GM20431 (cell line): ENCODE measurements at regions not wholly inside any gene's neighbourhood (a gene's known extent, or its start where the extent isn't known, plus 50 kb on each side); places are given as distances from the start of the nearest gene placed in this dataset.

Source experiments
- in situ Hi-C: fragments of 300-500 bp; cut with MseI, MboI; formaldehyde crosslinking; loops from one replicate; pipeline ENCODE4 v1.15.0; 2020; ENCODE audit warnings: low sequenced_read_pairs; ENCODE audit not compliant: unreplicated experiment

- in situ Hi-C loops: no loop called here
Observed at GRCh38 chr1:95409901-95410300, 175.9 kb downstream of the RWDD3 start.

- in situ Hi-C loops: no loop called here
Observed at GRCh38 chr1:95415146-95415545, 181.1 kb downstream of the RWDD3 start.

GRCh38 chr1:95426772-95427171, 192.8 kb downstream of the RWDD3 start:
- in situ Hi-C loops: no loop called here

GRCh38 chr1:95427525-95427924, 193.5 kb downstream of the RWDD3 start:
- in situ Hi-C loops: no loop called here

GRCh38 chr1:95431235-95431634, 197.2 kb downstream of the RWDD3 start:
- in situ Hi-C loops: no loop called here

GRCh38 chr1:95435611-95436010, 201.6 kb downstream of the RWDD3 start:
- in situ Hi-C loops: no loop called here

- in situ Hi-C loops: no loop called here
Observed at GRCh38 chr1:95437011-95437410, 203.0 kb downstream of the RWDD3 start.

GRCh38 chr1:95437781-95438180, 203.8 kb downstream of the RWDD3 start:
- in situ Hi-C loops: no loop called here

GRCh38 chr1:95438218-95438948, 204.4 kb downstream of the RWDD3 start:
- in situ Hi-C loops: no loop called here

- in situ Hi-C loops: no loop called here
Observed at GRCh38 chr1:95440511-95440910, 206.5 kb downstream of the RWDD3 start.

GRCh38 chr1:95449516-95449915, 215.5 kb downstream of the RWDD3 start:
- in situ Hi-C loops: no loop called here

GRCh38 chr1:95451054-95451453, 217.0 kb downstream of the RWDD3 start:
- in situ Hi-C loops: no loop called here

GRCh38 chr1:95451904-95452303, 217.9 kb downstream of the RWDD3 start:
- in situ Hi-C loops: no loop called here

GRCh38 chr1:95453053-95453452, 219.0 kb downstream of the RWDD3 start:
- in situ Hi-C loops: no loop called here

GRCh38 chr1:95467036-95467435, 233.0 kb downstream of the RWDD3 start:
- in situ Hi-C loops: no loop called here

GRCh38 chr1:95475686-95476457, 241.9 kb downstream of the RWDD3 start:
- in situ Hi-C loops: no loop called here

GRCh38 chr1:95496307-95496706, 262.3 kb downstream of the RWDD3 start:
- in situ Hi-C loops: no loop called here

- in situ Hi-C loops: no loop called here
Observed at GRCh38 chr1:95496773-95497172, 262.8 kb downstream of the RWDD3 start.

GRCh38 chr1:95497566-95497965, 263.6 kb downstream of the RWDD3 start:
- in situ Hi-C loops: no loop called here

GRCh38 chr1:95503278-95504030, 269.4 kb downstream of the RWDD3 start:
- in situ Hi-C loops: no loop called here

GRCh38 chr1:95504321-95504720, 270.3 kb downstream of the RWDD3 start:
- in situ Hi-C loops: no loop called here
